NCI-H82 (cell line): ENCODE measurements at regions not wholly inside any gene's neighbourhood (a gene's known extent, or its start where the extent isn't known, plus 50 kb on each side); places are given as distances from the start of the nearest gene placed in this dataset.
"Not testable (repeated sequence)": the region's sequence is repeated elsewhere in the genome, so short reads cannot be mapped to it uniquely, and the experiment has no call there.

Source experiments
- DNase-seq: peaks from one replicate; lab custom pipeline; 2025; lab: John Stamatoyannopoulos, UW

DNA sequence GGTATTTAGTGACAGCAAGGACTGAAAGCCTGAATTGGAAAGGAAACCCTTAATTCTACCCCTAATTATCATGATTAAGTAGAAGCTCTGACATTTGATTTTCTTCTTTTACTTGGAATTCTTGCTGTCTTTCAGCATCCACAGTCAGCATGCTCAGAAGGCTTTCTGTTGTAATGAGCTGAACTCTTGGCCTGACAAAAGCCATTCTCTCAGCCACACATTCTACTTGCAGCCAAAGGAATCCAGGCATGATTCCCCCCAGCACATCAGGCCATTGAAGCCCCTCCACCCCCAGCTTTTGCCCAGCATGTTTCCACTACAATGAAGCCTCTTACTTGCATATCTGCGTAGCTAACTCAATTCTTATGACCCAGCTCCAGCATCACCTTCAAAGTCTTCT, 94.3 kb upstream of the FRMD4A start:
- DNase-seq: no peak

GRCh38 chr10:14423111-14423744, 92.5 kb upstream of the FRMD4A start:
- no peak for DNase-seq

GRCh38 chr10:14422431-14422830, 91.7 kb upstream of the FRMD4A start:
- DNase-seq: no peak

- no peak for DNase-seq
These were observed 91.2 kb upstream of the FRMD4A start for GRCh38 chr10:14421941-14422340.

- DNase-seq: not testable (repeated sequence)
These were observed 86.6 kb upstream of the FRMD4A start for GRCh38 chr10:14417336-14417735.

DNA sequence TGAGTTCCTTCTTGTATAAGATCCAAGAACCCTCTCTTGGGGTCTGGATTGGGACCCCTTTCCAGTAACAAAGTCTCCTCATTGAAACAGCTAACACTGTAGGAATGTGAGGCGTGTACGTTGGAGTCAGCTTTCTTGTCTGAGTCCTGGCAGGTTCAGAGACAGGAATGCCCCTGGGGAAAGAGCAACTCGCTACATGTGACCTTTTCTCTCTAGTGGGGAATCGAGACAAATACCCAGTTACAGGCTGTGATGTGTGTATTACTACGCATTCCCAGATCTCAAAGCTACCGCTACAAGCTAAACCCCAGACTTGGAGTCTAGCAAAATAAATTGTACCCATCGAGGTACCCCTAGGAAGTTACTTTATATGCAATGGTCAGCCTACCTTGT, 85.6 kb upstream of the FRMD4A start:
- no peak for DNase-seq

DNA sequence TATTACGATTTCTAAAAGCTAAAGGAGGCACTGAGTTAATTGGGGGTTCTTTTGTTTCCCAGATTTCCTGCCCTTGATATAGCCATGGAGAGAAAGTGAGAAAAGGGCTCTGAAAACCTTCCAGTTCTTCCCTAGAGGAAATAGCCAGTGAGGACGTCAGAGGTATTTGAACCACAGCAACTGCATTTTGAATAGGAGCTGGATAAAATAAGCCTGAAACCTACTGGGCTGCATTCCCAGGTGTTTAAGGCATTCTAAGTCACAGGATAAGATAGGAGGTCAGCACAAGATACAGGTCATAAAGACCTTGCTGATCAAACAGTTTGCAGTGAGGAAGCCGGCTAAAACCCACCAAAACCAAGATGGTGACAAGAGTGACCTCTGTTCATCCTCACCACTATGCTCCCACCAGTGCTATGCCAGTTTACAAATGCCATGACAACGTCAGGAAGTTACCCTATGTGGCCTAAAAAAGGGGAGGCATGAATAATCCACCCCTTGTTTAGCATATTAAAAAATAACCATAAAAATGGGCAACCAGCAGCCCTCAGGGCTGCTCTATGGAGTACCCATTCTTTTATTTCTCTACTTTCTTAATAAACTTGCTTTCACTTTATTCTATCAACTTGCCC, 85.1 kb upstream of the FRMD4A start:
- DNase-seq: no peak

- DNase-seq: no peak
These were observed 84.2 kb upstream of the FRMD4A start for GRCh38 chr10:14414901-14415300.

- no peak for DNase-seq
These were observed 82.8 kb upstream of the FRMD4A start for GRCh38 chr10:14413523-14413922.

DNA sequence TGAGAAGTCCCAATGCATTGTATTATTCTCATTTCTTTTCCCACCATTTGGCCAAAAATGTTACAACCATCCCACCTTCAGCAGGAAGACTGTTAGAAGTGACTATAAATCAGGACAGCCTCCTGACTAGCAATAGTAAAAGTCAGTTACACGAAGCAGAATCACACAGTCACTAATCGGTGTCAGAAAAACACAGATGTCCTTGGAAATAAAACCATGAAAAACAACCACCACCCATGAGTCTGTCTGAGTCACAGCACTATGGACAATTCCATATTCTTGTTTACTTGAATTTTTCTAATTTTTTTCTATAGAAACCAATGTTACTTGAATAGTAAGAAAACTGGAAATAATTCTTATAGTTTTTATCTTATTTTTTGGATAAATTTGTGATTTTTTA, 81.9 kb upstream of the FRMD4A start:
- no peak for DNase-seq

GRCh38 chr10:14409856-14410458, 79.2 kb upstream of the FRMD4A start:
- peak; percentile 7 for DNase-seq

GRCh38 chr10:14409247-14409646, 78.5 kb upstream of the FRMD4A start:
- DNase-seq: no peak

- DNase-seq: no peak
These were observed 77.4 kb upstream of the FRMD4A start for GRCh38 chr10:14408139-14408538.

DNA sequence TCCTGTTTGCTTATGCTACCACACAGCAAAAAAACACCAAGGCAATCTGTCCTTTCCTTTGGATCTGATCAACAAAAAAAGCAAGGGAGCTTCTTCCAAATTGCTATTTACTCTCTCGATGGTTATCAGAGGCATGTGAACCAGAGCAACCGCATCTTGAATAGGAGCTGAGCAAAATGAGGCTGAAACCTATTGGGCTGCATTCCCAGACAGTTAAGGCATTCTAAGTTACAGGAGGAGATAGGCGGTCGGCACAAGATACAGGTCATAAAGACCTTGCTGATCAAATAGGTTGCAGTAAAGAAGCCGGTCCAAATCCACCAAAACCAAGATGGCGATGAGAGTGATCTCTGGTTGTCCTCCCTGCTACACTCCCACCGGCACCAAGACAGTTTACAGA, 76.8 kb upstream of the FRMD4A start:
- no peak for DNase-seq

DNA sequence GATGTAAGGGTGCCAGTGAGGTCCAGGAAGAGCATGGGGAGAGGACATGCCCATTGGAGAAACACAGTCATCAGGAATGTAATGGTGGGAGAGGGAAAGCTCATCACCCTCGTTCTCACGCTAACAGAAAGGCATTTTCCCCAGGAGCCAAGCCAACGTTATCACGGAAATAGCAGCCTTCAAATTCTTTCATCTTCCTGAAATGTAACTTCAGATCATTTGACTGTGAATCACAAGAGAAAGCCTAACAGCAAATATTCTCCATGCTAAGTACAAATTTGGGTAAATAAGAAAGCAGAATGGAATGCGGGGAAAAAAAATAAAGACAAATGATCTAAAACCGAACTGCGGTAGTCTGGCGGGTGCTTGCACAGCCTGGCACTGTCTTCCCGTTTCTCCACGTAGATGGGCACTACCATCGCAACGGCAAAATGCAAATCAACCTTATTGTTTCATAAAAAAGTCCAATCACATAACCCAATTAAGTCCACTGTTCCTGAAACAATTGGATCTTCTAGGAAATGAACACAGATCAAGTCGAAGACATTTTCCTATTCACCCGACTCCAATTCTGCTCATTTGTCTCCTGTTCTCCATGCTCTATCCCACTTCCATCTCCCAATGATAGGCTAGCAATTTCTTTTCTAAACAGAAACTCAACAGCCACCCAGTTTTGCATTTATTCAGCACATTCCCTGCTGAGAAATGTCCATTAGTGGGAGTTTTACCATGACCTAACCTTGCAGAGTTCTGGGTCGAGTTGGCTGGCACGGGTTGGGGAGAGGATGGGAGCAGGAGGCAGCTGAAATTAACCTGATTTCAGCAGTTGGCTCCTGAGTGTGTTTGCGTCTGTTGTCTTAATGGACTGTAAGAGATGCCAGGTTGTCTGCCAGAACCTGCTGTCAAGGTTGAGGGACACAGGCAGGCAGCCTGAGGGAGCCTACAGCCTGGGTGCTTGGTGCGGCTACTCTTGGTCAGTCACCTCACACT, 74.6 kb upstream of the FRMD4A start:
- DNase-seq: no peak

DNA sequence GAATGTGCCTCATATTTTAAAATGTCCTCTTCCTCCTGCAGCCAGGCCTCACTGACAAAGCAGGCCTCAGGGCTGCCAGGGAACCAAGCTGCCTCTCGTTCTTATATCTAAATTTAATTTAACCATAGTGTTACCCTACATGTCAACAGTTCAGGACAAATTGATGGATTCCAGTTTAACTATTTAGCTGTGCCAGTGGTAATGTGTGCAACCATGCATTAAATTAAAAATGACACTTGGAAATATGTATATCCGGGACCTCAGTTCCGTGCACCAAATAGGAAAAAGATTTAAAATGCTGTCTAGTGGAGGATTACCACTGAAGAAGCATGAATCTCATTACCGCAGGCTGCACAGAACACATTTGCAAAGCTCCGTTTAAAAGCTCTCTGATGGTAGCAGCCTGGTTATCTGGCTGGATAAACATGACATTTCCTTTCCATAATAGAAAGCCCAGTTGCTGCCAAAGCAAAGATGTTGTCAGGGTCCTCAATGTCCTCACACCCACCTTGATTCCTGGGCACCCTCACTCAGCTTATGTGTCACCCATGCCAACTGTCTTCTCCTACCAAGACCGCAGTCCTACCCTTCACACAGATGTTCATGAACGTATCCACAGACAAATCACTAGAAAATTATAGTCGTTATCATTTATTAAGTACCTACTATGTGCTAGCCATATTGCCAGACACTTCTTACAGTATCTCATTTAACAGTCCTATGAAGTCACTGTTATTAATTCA, 73.3 kb upstream of the FRMD4A start:
- DNase-seq: peak; percentile 65

DNA sequence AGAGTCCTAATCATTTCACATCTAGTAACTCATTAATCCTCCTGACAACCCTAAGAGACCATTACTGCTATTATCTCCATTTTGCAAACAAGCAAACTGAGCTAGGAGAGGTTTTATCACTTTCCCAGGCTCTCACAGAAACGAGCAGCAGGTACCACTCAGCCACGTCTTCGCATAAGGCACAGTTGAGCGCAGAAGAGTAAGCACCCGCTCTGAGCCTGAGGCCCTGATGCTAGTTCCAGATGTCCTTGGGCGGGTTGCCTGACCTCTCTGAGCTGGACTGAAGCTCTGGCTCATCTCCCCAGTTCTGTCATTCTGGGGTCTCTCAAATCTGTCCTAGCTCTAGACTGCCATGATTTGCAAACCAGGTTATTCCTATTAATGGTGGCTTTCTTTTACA, 72.6 kb upstream of the FRMD4A start:
- no peak for DNase-seq

- no peak for DNase-seq
These were observed 68.9 kb upstream of the FRMD4A start for GRCh38 chr10:14399641-14400040.

GRCh38 chr10:14397066-14397465, 66.3 kb upstream of the FRMD4A start:
- peak; percentile 3 for DNase-seq

GRCh38 chr10:14396411-14397048, 65.8 kb upstream of the FRMD4A start:
- DNase-seq: peak; percentile 2

DNA sequence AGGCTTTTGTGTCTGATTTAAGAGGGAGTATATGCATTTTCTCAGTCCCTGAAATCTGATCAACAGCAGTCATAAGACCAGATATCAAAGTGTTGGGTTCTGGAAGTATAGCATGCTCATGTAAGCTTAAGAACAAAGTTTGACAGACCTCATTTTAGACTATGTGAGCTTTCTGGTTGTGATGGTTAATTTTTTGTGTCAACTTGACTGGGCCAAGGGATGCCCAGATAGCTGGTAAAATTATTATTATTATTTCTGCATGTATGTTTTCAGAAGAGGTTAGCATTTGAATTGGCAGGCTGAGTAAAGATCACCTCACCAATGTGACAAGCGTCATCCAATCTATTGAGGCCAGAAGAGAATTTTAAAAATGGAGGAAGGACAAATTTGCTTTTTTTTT, 63.5 kb upstream of the FRMD4A start:
- DNase-seq: no peak
